HepG2 (cell line): ENCODE measurements at regions not wholly inside any gene's neighbourhood (a gene's known extent, or its start where the extent isn't known, plus 50 kb on each side); places are given as distances from the start of the nearest gene placed in this dataset.

ENCODE experiments used
- EEA1 ChIP-seq: sonication (generic); formaldehyde crosslinking; IDR thresholded peaks from 2 replicates; pipeline ENCODE4 v1.5.1; 2020; ENCODE audit warnings: mild to moderate bottlenecking, missing genetic modification reagents, borderline replicate concordance
- EZH2 ChIP-seq: conservative IDR thresholded peaks from 2 replicates; pipeline ENCODE4 v1.6.1; 2012; ENCODE audit warnings: mild to moderate bottlenecking, low read depth, low read length, moderate library complexity
- FOXP1 ChIP-seq, 2 experiments: fragments of 450-650 bp in 1 of 2; IDR thresholded peaks; 2 replicates each; pipeline ENCODE4 v1.6.1; 2017 to 2018; ENCODE audit warnings: antibody characterized with exemption in 1 of 2
- HOXA7 ChIP-seq: sonication (generic); formaldehyde crosslinking; IDR thresholded peaks from 2 replicates; pipeline ENCODE4 v1.8.1; 2022; ENCODE audit warnings: mild to moderate bottlenecking, missing genetic modification reagents, moderate library complexity
- JUND ChIP-seq: sonication (generic); formaldehyde crosslinking; IDR thresholded peaks from 2 replicates; pipeline ENCODE4 v1.8.0; 2022; ENCODE audit warnings: mild to moderate bottlenecking, missing genetic modification reagents
- MAFF ChIP-seq: IDR thresholded peaks from 2 replicates; pipeline ENCODE4 v1.6.1; 2011; ENCODE audit warnings: low read depth, low read length, improper control_type of control experiment
- SNRNP70 ChIP-seq: fragments of 200-400 bp; formaldehyde crosslinking; IDR thresholded peaks from 2 replicates; pipeline ENCODE4 v1.6.1; 2017; ENCODE audit warnings: mild to moderate bottlenecking, low read depth, low read length, moderate library complexity
- THAP8 ChIP-seq: sonication (generic); formaldehyde crosslinking; IDR thresholded peaks from 2 replicates; pipeline ENCODE4 v1.5.1; 2020; ENCODE audit warnings: missing genetic modification reagents, mild to moderate bottlenecking, borderline replicate concordance
- ZBTB7A ChIP-seq: sonication (generic); formaldehyde crosslinking; IDR thresholded peaks from 2 replicates; pipeline ENCODE4 v1.8.0; 2022; ENCODE audit warnings: mild to moderate bottlenecking, missing genetic modification reagents

DNA sequence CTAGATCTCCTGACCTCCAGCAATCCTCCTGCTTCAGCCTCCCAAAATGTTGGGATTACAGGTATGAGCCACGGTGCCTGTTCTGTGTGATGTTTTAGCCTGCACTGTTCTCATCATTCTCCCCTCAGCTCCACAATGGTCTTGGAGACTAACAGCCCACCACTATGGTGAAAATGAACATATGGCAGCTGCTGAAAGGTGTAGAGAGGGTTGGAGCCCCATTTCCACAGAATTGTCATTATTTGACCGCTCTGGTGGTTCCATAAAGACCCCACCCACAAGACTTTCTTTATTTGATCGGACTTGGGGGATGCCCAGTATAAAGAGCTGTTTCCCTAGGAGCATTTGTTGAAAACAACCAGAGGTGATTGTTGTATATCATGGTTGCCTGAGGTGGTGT lies 67.9 kb upstream of the SEPTIN5 start:
- TF ChIP-seq FOXP1 (IDR thresholded peaks at IDR 0.05) (no peak), FOXP1 (CRISPR knock-in tag; IDR thresholded peaks at IDR 0.05) (no peak), SNRNP70 (no peak), MAFF (no peak), HOXA7 (CRISPR knock-in tag) (no peak), ZBTB7A (CRISPR knock-in tag) (no peak), EEA1 (CRISPR knock-in tag) (no peak), EZH2 (no peak), JUND (CRISPR knock-in tag) (no peak), THAP8 (CRISPR knock-in tag) (no peak)
